Skin epidermis (tissue), 12 donors: ENCODE measurements at regions not wholly inside any gene's neighbourhood (a gene's known extent, or its start where the extent isn't known, plus 50 kb on each side); places are given as distances from the start of the nearest gene placed in this dataset.
"Not testable (repeated sequence)": the region's sequence is repeated elsewhere in the genome, so short reads cannot be mapped to it uniquely, and the experiment has no call there.

Experiments used
- H3K27ac ChIP-seq, 21 experiments: fragments of 200-600 bp; sonication (generic) in 11 of 21; one replicate each; pipeline ENCODE4 v1.5.0; 2020; ENCODE audit warnings: mild to moderate bottlenecking in 3 of 21, inconsistent platforms in 2 of 21, moderate library complexity in 2 of 21
- H3K4me3 ChIP-seq, 7 experiments: fragments of 200-600 bp; sonication (generic) in 2 of 7; one replicate each; pipeline ENCODE4 v1.5.0; 2020; ENCODE audit warnings: inconsistent platforms in 2 of 7, mild to moderate bottlenecking in 2 of 7, moderate library complexity in 1 of 7

DNA sequence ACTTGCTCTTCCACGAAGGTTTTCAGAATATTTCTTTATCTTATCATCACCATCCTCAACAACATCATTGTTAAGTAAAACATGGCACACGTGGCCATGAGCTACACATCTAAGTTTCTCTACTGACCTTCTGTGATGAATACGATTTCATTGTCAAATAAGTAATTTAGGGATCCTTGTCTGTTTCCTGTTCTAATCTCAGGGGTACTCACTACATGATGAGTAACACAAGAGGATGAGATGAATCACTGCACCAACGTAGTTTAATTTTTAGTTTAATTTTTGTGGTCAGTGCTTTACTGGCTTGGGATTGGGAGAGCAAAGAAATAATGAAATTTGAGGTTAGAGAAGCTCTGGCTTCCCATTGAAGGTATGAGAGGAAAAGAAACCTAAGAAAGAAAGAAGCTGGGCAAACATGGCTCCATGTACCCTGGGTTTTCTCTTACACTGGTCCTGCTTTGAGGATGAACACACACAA is 461.9 kb upstream of the KLF6 start:
- H3K4me3 ChIP-seq: no peak overlapping the region
- H3K27ac ChIP-seq: peak overlapping the region in 9 of 21 experiments; percentile 2 to 92 (median 54)

DNA sequence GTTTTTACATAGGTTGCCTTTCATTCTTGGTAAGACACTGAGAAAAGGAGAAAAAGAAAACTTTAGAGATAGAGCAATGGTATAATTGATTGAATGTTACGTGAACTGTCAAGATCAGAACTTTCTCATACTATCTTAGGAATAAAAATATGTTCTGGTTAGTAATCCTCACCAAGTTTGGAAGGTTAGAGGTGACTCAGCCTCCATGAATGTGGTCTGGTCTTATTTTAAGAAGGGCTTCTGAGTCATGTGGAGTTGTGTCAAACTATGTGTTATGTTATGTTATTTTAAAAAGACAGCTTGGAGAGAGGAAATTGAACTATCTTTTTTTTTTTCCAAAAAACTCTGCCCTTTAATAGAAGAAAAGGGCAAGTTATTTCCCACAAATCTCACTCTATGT is 458.6 kb upstream of the KLF6 start:
- peak overlapping the region in 15 of 21 experiments; percentile 49 to 92 (median 76) for H3K27ac ChIP-seq
- no peak overlapping the region for H3K4me3 ChIP-seq

DNA sequence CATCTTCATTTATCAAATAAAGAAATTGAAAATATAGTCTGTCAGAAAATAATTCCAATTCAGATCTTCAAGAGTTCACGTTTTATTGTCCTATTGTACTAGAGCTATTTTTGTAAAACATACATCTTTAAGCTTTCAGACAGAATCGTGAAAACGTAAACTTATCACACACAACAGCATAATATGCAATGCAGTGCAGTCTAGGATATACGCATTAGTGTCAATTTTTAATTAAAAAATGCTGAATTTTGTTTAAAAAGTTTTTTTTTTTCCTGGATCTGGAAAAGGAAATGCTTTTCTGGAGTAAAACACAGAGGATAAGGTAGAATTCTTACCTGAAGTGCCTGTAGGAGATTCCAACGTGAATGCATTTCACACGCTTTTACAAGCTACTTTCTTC is 458.2 kb upstream of the KLF6 start:
- Histone ChIP-seq H3K4me3 (peak overlapping the region in 1 of 7 experiments; percentile 3), H3K27ac (peak overlapping the region in 16 of 21 experiments; percentile 49 to 92 (median 74))

DNA sequence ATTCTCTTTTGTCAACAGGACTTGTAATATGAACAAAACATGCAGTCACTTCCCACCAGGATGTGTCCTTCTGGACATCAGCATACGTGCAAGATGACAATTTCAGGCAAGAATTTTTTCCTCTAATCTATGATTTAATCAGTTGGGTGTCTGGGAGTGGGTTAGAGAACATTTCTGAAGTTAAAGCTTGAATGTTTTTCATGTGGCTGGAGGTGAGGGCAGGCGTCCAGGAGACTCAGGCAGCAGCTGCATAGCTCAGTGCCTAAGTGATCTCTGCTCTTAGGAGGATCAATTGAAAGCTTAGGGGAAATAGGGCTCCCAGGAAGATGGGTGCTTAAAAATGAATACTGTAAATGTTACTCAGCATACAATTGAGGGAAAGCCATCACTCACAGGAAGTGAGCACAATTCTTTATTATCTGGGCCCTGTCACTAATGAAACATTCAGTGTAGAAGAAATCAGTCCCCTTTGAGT is 457.6 kb upstream of the KLF6 start:
- Histone ChIP-seq H3K4me3 (no peak overlapping the region), H3K27ac (peak overlapping the region in 17 of 21 experiments; percentile 16 to 92 (median 73))

DNA sequence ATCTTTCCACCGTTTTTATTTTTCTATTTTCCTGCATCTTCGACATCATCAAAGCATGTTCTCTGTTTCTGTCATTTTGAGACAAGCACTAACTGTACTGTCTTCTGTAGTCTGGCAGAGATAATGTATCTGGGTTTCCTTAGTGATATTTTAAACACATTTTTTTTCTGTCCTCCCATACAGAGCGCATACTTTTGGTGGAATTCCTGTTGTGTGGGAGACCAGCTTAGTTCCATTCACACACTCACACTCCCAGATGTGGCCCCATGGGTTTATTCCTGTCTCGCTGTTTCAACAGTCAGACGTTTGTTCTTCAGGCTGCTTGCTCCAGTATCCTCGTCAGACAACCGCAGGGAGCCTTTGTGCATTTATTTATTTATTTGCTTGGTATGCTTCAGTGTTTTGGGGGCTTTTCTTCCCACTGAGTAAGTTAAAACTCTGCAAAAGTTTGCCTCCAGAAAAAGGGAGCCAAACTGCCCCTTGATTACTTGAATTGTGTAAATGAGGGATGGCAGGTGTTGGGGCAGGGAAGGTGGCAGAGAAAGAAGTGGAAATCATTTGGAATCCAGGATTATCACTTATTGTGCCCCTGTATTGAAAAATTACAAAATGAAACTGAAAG is 456.8 kb upstream of the KLF6 start:
- no peak overlapping the region for H3K4me3 ChIP-seq
- peak overlapping the region in 19 of 21 experiments; percentile 16 to 92 (median 67) for H3K27ac ChIP-seq

DNA sequence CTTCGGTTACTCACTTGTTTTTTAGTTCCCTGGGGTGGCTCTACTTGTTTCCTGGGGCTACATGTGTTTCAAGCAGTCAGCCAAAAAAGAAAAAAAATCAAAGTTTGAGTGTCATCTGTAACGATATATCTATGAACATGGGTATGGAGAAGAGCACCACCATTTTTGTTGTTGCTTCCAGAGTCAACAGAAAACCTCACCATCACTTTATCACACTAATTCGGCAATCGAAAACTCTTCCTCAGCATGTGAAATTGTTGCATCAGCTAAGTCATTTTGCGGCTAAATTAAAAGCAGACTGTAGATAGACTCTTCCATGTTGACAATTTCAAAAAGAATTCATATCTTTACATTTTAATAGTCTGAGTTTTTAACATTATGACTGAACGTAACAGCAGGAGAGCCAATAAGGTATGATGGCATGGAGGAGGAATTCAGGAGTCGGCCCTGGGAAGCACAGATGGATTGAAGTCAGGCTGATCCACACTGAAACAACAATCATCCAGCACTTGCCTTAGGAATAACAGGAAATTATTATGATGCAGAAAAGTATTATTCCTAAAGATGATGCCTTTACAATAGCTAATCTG is 455.7 kb upstream of the KLF6 start:
- Histone ChIP-seq H3K27ac (peak overlapping the region in 14 of 21 experiments; percentile 0 to 92 (median 79)), H3K4me3 (no peak overlapping the region)

DNA sequence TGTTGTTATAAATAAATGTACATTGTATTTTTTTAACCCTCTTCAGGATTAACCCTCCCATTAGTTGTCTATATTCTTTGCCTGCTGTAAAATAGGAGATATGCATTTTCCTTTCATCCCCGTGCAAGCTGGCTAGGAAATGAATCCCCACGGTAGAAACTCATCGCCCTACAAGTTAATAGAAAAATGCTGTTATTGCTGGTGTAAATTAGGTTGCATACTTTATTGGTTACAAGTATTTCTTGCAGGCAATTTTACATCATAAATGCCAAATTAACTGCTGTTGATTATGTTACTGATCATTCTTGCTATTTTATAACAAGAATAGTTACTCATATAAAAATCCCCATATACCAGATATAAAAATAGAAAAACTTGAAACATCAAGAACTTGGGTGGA is 454.2 kb upstream of the KLF6 start:
- Histone ChIP-seq H3K27ac (no peak overlapping the region), H3K4me3 (no peak overlapping the region)

DNA sequence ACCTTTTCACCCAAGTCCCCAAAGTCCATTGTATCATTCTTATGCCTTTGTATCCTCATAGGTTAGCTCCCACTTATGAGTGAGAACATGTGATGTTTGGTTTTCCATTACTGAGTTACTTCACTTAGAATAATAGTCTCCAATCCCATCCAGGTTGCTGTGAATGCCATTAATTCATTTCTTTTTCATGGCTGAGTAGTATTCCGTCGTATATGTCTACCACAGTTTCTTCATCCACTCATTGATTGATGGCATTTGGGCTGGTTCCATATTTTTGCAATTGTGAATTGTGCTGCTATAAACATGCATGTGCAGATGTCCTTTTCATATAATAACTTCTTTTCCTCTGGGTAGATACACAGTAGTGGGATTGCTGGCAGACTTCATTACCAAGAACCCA is 451.9 kb upstream of the KLF6 start:
- not testable (repeated sequence) for H3K4me3 ChIP-seq, H3K27ac ChIP-seq

DNA sequence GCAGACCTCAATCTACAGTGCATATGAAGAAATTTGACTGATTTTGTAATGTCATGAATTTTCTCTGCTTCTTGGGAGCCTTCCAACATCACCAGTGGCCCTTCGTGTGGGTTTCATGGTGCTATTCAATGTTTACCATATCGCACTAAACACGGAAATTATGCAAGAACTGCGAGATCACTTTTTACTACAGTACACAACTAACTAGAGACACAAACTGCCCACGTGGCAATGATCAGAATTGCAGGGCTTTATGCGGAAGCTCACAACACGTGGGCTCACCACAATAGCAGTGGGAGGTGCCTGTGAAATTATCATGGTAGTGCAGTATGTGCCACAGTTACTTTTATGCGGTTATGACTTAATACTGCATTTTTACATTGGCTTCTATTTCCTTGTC is 449.7 kb upstream of the KLF6 start:
- H3K4me3 ChIP-seq: no peak overlapping the region
- H3K27ac ChIP-seq: no peak overlapping the region

DNA sequence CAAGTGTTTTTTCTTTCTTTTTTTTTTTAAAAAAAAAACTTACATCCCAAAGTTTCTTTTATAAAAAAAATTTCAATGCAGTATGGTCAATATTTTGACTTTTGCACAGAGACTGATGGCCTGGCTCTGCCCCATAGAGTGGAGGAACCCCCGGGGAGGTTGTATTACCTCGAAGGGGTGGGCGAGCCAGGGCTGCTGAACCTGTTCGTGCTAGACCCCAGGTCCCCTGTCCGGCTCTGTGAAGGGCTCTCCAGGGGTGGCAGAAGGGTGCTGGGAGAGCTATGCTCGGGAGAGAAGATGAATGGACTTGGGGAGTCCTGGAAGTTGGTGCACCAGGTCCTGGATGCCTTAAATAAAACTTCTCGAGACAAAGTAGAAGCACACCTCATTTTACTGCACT is 446.4 kb upstream of the KLF6 start:
- no peak overlapping the region for H3K4me3 ChIP-seq
- H3K27ac ChIP-seq: no peak overlapping the region

DNA sequence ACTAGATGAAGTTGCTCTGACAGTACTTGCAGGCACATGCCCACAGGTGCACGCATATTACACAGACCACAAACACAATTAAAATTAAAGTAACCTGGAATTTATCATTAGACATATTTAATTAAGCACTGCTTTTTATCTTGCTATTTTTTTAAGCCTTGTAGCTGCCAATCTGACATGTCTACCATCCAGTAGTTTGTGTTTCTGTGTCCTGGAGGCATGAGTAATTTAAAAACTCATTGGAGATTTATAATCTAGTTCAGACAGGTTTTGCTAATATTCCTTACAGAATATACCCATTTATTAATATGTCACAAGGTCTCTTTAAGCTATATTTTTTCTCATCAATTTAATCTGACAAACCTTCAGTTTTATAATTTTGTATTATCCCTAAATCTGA is 445.0 kb upstream of the KLF6 start:
- H3K4me3 ChIP-seq: no peak overlapping the region
- no peak overlapping the region for H3K27ac ChIP-seq

DNA sequence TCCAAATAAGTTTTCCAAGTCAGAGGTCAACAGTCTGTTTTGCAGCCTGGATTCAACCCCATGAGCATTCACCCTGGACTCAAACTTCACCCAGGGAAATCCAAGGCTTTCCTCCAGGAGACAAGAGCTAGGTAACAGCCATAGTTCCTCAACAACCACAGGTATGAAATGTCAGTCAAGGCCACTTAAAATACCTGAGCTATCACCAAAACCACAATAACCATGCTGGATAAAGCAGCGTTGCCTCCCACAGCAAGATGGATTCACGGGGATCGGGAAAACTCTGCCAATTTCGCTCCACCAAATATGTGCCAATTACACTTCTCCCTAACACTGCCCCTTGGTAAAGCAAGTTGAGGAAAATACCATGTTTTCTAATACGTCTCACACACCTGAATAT is 444.1 kb upstream of the KLF6 start:
- no peak overlapping the region for H3K27ac ChIP-seq

DNA sequence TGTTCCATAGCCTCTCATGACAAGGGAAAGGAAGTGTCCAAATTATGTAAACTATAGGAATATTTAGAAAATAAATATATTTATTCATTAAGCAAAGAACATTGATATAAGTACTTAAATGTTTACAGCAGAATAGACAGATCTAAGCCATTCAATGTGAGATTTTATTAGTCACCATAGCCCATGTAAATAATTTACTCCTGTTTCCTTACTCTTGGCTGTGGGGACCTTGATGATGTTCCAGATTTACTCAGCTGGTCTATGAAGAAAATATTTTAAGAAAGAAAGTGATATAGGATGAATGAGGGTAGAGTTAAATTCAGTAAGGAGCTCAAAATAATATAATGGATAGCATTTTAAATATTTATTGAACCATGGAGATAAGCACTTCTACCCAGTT is 442.6 kb upstream of the KLF6 start:
- no peak overlapping the region for H3K4me3 ChIP-seq
- H3K27ac ChIP-seq: no peak overlapping the region

More for the DNA sequence above, 444.1 kb upstream of the KLF6 start:
- H3K4me3 ChIP-seq: no peak overlapping the region

DNA sequence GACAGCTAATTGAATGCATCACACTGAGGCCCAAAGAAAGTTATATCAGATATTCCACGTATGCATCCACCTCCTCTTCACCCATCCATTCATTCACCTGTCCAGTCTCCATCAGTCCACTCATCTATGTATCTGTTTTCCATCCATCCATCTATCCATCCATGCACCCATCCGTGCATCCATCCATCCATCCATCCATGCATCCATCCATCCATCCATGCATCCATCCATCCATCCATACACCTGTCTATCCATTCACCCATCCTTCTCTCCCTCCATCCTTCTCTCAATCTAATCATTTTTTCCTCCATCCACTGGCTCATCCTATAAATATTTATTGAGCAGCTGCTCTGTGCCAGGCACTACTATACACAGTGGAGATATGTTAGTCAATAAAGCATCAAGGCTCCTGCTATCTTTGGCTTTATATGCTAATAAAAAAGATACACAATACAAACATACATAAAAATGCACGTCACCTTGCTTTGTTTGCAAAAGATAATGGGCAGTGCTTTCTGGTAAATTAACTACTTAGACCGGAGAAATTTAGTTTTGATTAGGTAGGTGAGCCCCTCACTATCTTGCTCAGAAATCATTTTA is 442.0 kb upstream of the KLF6 start:
- Histone ChIP-seq H3K4me3 (no peak overlapping the region), H3K27ac (no peak overlapping the region)

DNA sequence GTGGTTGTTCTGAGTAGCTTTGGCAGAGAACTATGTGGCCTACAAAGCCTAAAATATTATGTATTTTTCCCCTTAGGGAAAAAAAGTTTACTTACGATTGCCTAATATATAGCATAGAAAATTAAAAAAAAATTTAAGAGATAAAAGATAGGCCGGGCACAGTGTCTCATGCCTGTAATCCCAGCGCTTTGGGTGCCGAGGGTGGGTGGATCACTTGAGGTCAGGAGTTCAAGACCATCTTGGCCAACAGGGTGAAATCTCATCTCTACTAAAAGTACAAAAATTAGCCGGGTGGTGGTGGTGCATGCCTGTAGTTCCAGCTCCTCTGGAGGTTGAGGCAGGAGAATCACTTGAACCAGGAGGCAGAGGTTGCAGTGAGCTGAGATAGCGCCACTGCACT is 439.2 kb upstream of the KLF6 start:
- Histone ChIP-seq H3K4me3 (no peak overlapping the region), H3K27ac (no peak overlapping the region)

DNA sequence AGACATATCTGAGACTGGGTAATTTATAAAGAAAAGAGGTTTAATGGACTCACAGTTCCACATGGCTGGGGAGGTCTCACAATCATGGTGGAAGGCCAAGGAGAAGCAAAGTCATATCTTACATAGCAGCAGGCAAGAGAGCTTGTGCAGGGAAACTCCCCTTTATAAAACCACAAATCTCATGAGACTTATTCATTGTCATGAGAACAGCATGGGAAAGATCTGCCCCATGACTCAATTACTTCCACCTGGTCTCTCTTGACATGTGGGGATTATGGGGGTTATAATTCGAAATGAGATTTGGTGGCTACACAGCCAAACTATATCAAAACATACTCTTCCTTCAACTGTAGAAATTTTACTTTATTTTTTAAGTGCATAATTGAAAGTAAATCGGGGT is 436.3 kb upstream of the KLF6 start:
- H3K4me3 ChIP-seq, H3K27ac ChIP-seq: not testable (repeated sequence)

DNA sequence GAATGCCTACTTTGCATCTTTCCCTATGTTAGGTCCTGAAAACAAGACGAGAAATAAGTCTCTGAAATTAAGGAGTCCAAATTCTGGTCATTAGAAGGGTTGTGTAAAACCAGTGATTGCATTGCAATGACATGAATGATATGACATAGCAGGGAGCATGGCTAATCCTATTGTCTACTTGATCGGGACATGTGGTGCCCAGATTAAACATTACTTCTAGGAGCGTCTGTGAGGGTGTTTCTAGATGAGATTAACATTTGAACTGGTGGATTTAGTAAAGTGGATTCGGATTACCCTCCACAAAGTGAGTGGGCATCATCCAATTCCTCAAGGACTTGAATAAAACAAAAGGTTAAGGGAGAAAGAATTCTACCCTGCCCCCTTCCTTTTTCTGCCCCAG is 434.9 kb upstream of the KLF6 start:
- no peak overlapping the region for H3K27ac ChIP-seq

DNA sequence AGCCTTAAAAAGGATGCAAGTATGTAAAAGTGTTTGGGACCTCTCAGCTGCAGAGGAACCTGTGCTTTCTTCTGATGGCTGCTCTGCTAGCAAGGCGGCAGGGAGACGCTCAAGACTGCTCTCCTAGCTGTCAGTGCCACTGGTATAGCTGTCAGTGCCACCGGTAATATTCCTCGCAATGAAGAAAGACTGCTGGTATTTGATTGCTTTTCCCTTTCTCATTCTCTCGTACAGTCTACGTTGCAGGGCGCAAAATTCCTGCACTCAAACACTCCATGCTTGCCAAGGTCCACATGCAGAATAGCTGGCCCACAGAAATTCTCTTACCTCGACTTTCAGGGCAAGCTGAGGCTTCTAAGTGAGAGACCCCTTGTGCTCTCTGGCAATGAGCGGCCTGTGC is 432.6 kb upstream of the KLF6 start:
- H3K27ac ChIP-seq: no peak overlapping the region
- H3K4me3 ChIP-seq: no peak overlapping the region

More for the DNA sequence above, 434.9 kb upstream of the KLF6 start:
- no peak overlapping the region for H3K4me3 ChIP-seq

DNA sequence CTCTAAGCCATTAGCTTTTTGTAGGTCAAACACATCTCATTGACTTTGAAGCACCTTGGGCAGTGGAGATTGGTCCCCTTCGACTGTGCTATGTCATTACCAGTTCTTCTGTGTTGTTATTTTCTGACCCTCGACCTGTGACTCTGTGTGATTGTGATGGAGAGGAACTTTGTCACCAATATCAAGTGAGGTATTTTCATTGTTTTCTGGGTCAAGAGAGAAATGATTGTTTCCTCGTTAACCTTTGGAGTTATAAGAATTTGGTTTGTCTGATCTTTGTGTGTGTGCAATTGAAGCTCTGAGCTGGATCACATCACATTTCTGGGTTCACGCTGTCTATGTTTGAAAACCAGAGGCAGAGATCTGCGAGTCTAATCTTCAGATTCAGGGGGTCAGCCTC is 432.2 kb upstream of the KLF6 start:
- no peak overlapping the region for H3K27ac ChIP-seq
- no peak overlapping the region for H3K4me3 ChIP-seq

DNA sequence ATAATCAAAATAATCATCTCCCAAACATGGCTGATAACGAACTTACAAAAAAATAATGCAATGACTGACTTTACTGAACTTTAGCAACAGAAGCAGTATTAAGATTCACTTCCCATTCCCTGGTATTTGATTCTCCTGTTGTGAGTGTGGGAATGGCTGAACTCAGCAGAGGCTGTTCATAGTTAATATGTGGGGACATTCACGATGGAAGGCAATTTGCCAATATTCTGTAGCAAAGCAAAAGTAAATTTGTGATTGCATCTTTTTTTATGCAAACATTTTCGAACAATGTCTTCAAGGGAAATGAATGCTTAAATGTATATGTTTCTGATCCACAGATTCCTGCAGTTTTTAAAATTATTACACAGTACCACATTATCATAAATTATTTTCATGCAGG is 431.7 kb upstream of the KLF6 start:
- Histone ChIP-seq H3K4me3 (no peak overlapping the region), H3K27ac (no peak overlapping the region)

DNA sequence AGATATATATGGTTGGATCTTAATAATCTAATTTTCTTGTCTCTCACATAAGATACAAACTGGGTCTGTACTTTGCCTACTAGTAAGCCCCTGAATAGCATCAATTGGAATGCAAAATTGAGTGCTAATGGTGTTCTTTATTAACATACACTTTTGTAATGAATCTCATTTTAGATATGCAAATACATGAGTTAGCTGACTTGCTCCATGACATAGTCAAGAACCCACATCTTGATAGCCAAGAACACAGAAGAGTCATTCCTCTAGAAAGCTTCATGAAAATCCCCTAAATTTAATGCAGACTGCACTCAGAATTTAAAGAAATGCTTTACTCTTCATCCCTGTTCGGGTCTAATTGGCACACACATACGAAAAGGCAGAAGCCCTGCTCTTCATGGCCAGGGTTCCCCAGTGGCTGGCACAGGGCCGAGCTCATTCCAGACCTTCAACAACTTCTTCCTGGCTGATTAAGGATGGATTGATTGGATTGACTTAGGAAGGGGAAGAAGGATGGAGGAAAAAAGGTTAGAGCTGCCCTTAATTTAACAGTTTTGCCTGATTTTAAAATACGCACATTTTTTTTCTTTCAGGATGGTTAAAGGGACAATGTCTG is 431.1 kb upstream of the KLF6 start:
- no peak overlapping the region for H3K27ac ChIP-seq
- H3K4me3 ChIP-seq: no peak overlapping the region
